Panc1 (cell line): ENCODE measurements at regions not wholly inside any gene's neighbourhood (a gene's known extent, or its start where the extent isn't known, plus 50 kb on each side); places are given as distances from the start of the nearest gene placed in this dataset.

Experiments used
- ATAC-seq: fragments of 200-7000 bp; cut with Tn5 transposase; 2 replicates; pipeline ENCODE4 v1.9.1; 2020; ENCODE audit warnings: mild to moderate bottlenecking, moderate library complexity
- BruUV-seq: library from RNA; stranded (reverse); fragments of 400-500 nt; replicated peaks from 2 replicates; lab custom pipeline; 2021; lab: Mats Ljungman, UMichigan
- CTCF ChIA-PET: fragments of 300-600 bp; sonication (Branson Sonifier 250); formaldehyde crosslinking; loops from one replicate; lab custom pipeline; 2022; ENCODE audit warnings: antibody characterized with exemption; lab: Charles Lee
- POLR2A ChIA-PET: fragments of 300-600 bp; sonication (Branson Sonifier 250); formaldehyde crosslinking; loops from one replicate; lab custom pipeline; 2022; ENCODE audit warnings: antibody characterized with exemption; lab: Charles Lee
- DNase-seq: peaks from one replicate; pipeline ENCODE4 v3.0.0-alpha.2; 2010; ENCODE audit warnings: low read depth, low spot score
- H3K27ac ChIP-seq: 2 replicates; pipeline ENCODE4 v1.5.1; 2011; ENCODE audit warnings: mild to moderate bottlenecking, low read length, inconsistent platforms
- H3K27me3 ChIP-seq: fragments of 200-500 bp; sonication (Bioruptor generic); 2 replicates; pipeline ENCODE4 v1.6.0; 2014; ENCODE audit warnings: low read length, inconsistent platforms; ENCODE audit not compliant: control insufficient read depth, insufficient read depth
- H3K36me3 ChIP-seq: fragments of 200-500 bp; sonication (Bioruptor generic); 2 replicates; pipeline ENCODE4 v1.5.1; 2014; ENCODE audit warnings: inconsistent platforms, mild to moderate bottlenecking, low read length, moderate library complexity; ENCODE audit not compliant: control insufficient read depth, insufficient read depth
- H3K4me1 ChIP-seq: 2 replicates; pipeline ENCODE4 v1.5.1; 2011; ENCODE audit warnings: inconsistent platforms, mild to moderate bottlenecking, low read length, moderate library complexity; ENCODE audit not compliant: control insufficient read depth, insufficient read depth
- H3K4me3 ChIP-seq, 2 experiments: 2 replicates each; pipeline ENCODE4 v1.5.1; 2011 to 2012; ENCODE audit warnings: low read depth in 2 of 2, low read length in 2 of 2, mild to moderate bottlenecking in 2 of 2, inconsistent platforms in 1 of 2, moderate library complexity in 1 of 2
- H3K9me3 ChIP-seq: fragments of 200-500 bp; sonication (Bioruptor generic); 2 replicates; pipeline ENCODE4 v1.5.1; 2014; ENCODE audit warnings: low read depth, mild to moderate bottlenecking, inconsistent platforms, low read length, moderate library complexity; ENCODE audit not compliant: control insufficient read depth, insufficient read depth
- CTCF ChIP-seq: fragments of 450-650 bp; IDR thresholded peaks from 2 replicates; pipeline ENCODE4 v1.5.1; 2017; ENCODE audit warnings: mild to moderate bottlenecking
- POLR2AphosphoS5 ChIP-seq: IDR thresholded peaks from 2 replicates; pipeline ENCODE4 v1.6.1; 2012; ENCODE audit warnings: mild to moderate bottlenecking, low read depth, low read length, moderate library complexity
- SIN3A ChIP-seq: IDR thresholded peaks from 2 replicates; pipeline ENCODE4 v1.6.1; 2012; ENCODE audit warnings: low read depth, mild to moderate bottlenecking, low read length, moderate library complexity, borderline replicate concordance; ENCODE audit not compliant: insufficient read depth
- TCF7L2 ChIP-seq: IDR thresholded peaks from 2 replicates; pipeline ENCODE4 v1.6.1; 2011; ENCODE audit warnings: mild to moderate bottlenecking, low read depth, low read length, inconsistent platforms
- in situ Hi-C: cut with HindIII; loops from 2 replicates; pipeline ENCODE4 v1.10.0; 2016; ENCODE audit warnings: low sequenced_read_pairs, low pct_unique_long_range_greater_than_20kb
- intact Hi-C: fragments of 100-400 bp; cut with micrococcal nuclease; formaldehyde crosslinking; loops from one replicate; pipeline ENCODE4 v1.10.0; 2022; ENCODE audit not compliant: unreplicated experiment
- TF ChIP-seq, protein P1 (sequence below), 2 experiments: IDR thresholded peaks; 2 replicates each; pipeline ENCODE4 v1.6.1; 2011 to 2012; ENCODE audit warnings: low read depth in 2 of 2, control low read depth in 1 of 2, low read length in 1 of 2, mild to moderate bottlenecking in 1 of 2, moderate library complexity in 1 of 2; ENCODE audit not compliant: insufficient read depth in 1 of 2

GRCh38 chr14:30179381-30180130 lies 251.9 kb upstream of the PRKD1 start:
- BruUV-seq, result no TSS peak
- POLR2A ChIA-PET, result no interaction called here
- H3K9me3 ChIP-seq, result no peaks in the 10 kb centered on the region
- ATAC-seq, result no peak
- no peaks in the 10 kb centered on the region for H3K36me3 ChIP-seq
- DNase-seq, result no peak
- TF ChIP-seq TCF7L2, result no peak
- TF ChIP-seq, protein P1, sequence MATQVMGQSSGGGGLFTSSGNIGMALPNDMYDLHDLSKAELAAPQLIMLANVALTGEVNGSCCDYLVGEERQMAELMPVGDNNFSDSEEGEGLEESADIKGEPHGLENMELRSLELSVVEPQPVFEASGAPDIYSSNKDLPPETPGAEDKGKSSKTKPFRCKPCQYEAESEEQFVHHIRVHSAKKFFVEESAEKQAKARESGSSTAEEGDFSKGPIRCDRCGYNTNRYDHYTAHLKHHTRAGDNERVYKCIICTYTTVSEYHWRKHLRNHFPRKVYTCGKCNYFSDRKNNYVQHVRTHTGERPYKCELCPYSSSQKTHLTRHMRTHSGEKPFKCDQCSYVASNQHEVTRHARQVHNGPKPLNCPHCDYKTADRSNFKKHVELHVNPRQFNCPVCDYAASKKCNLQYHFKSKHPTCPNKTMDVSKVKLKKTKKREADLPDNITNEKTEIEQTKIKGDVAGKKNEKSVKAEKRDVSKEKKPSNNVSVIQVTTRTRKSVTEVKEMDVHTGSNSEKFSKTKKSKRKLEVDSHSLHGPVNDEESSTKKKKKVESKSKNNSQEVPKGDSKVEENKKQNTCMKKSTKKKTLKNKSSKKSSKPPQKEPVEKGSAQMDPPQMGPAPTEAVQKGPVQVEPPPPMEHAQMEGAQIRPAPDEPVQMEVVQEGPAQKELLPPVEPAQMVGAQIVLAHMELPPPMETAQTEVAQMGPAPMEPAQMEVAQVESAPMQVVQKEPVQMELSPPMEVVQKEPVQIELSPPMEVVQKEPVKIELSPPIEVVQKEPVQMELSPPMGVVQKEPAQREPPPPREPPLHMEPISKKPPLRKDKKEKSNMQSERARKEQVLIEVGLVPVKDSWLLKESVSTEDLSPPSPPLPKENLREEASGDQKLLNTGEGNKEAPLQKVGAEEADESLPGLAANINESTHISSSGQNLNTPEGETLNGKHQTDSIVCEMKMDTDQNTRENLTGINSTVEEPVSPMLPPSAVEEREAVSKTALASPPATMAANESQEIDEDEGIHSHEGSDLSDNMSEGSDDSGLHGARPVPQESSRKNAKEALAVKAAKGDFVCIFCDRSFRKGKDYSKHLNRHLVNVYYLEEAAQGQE (IDR thresholded peaks at IDR 0.05; ENCODE audit: insufficient read depth in 1 of 2, low read depth in 2 of 2, low read length in 1 of 2), result no peak
- TF ChIP-seq CTCF, result no peak
- no peak for TF ChIP-seq SIN3A
- no peak for TF ChIP-seq POLR2AphosphoS5
- H3K27ac ChIP-seq, result no peak overlapping the region
- no peaks in the 10 kb centered on the region for H3K27me3 ChIP-seq
- H3K4me1 ChIP-seq, result no peaks in the 10 kb centered on the region
- intact Hi-C loops, result no loop called here
- H3K4me3 ChIP-seq, result no peak overlapping the region
- in situ Hi-C loops, result no loop called here
- CTCF ChIA-PET, result no interaction called here

GRCh38 chr14:30180219-30180618 lies 252.6 kb upstream of the PRKD1 start:
- BruUV-seq, result no TSS peak

More at GRCh38 chr14:30180219-30180618, 252.6 kb upstream of the PRKD1 start:
- Histone ChIP-seq H3K27me3 (no peaks in the 10 kb centered on the region), H3K9me3 (no peaks in the 10 kb centered on the region), H3K27ac (no peak overlapping the region), H3K4me1 (no peaks in the 10 kb centered on the region), H3K36me3 (no peaks in the 10 kb centered on the region), H3K4me3 (no peak overlapping the region)
- no peak for TF ChIP-seq CTCF
- TF ChIP-seq, protein P1 (IDR thresholded peaks at IDR 0.05; ENCODE audit: insufficient read depth in 1 of 2, low read depth in 2 of 2, low read length in 1 of 2), result no peak
- TF ChIP-seq TCF7L2, result no peak
- TF ChIP-seq SIN3A, result no peak
- in situ Hi-C loops (no loop called here), intact Hi-C loops (no loop called here)
- CTCF ChIA-PET, result no interaction called here
- DNase-seq, result no peak
- POLR2A ChIA-PET, result no interaction called here
- no peak for ATAC-seq
